ENCODE measurements at regions not wholly inside any gene's neighbourhood (a gene's known extent, or its start where the extent isn't known, plus 50 kb on each side); places are given as distances from the start of the nearest gene placed in this dataset.

DNA sequence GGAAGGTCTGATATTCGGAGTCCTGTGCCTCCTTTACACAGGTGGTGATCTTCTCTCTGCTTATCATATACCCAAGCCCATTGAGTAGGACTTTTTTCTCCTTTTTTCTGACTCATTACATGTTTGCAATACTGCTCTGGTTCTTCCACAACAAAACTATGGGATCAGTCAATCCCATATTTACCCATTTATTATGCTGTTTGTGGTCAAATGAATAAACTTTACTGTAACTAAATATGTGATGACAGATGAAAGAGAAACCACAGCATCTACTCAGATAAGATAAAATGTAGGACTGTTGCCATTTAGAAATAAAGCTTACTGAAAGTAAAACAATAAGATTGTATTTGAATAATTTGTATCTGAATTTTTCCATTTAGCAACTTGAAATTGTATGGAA lies 958.7 kb upstream of the FAT3 start:
- TF ChIP-seq CTCF (IDR thresholded peaks at IDR 0.05) (no peak), REST (IDR thresholded peaks at IDR 0.05; ENCODE audit: insufficient read depth in 1 of 2, low read depth in 2 of 2, low read length in 1 of 2) (no peak), POLR2AphosphoS5 (IDR thresholded peaks at IDR 0.05; ENCODE audit: low read depth, low read length) (no peak)
